T-helper 17 cell (primary cell): ENCODE measurements at regions not wholly inside any gene's neighbourhood (a gene's known extent, or its start where the extent isn't known, plus 50 kb on each side); places are given as distances from the start of the nearest gene placed in this dataset.
"Not testable (repeated sequence)": the region's sequence is repeated elsewhere in the genome, so short reads cannot be mapped to it uniquely, and the experiment has no call there.

ENCODE experiments used
- ATAC-seq: fragments of 150-1000 bp; cut with Tn5 transposase; 2 replicates; pipeline ENCODE4 v1.10.0; 2021; ENCODE audit warnings: mild to moderate bottlenecking, moderate library complexity
- DNase-seq, 3 donors: peaks; one replicate each; pipeline versions ENCODE4 v3.0.0 to v3.0.0-alpha.2; 2020 to 2021
- H3K9me3 ChIP-seq: one replicate; pipeline ENCODE4 v1.7.0; 2013; ENCODE audit warnings: low read length, mild to moderate bottlenecking; ENCODE audit not compliant: control insufficient read depth, poor library complexity, severe bottlenecking
- H3K27ac Mint-ChIP-seq: one replicate; pipeline ENCODE4 v1.8.0; 2022; ENCODE audit warnings: mild to moderate bottlenecking, moderate library complexity, mixed read lengths
- H3K27me3 Mint-ChIP-seq: one replicate; pipeline ENCODE4 v1.8.0; 2022; ENCODE audit warnings: mixed read lengths
- H3K36me3 Mint-ChIP-seq: one replicate; pipeline ENCODE4 v1.8.0; 2022; ENCODE audit warnings: low read depth, mixed read lengths
- H3K4me1 Mint-ChIP-seq: one replicate; pipeline ENCODE4 v1.8.0; 2022; ENCODE audit warnings: mild to moderate bottlenecking, mixed read lengths
- H3K4me3 Mint-ChIP-seq: one replicate; pipeline ENCODE4 v1.8.0; 2022; ENCODE audit warnings: mild to moderate bottlenecking, moderate library complexity, mixed read lengths

GRCh38 chr4:137425281-137425680 lies 107.0 kb downstream of the PCDH18 start:
- no peak overlapping the region for H3K27ac Mint-ChIP-seq
- no peak for DNase-seq
- H3K4me3 Mint-ChIP-seq, result no peak overlapping the region
- no peaks in the 10 kb centered on the region for H3K36me3 Mint-ChIP-seq
- no peaks in the 10 kb centered on the region for H3K27me3 Mint-ChIP-seq
- H3K4me1 Mint-ChIP-seq, result no peaks in the 10 kb centered on the region
- no peaks in the 10 kb centered on the region for H3K9me3 ChIP-seq
- no peak for ATAC-seq

- ATAC-seq (no peak), DNase-seq (no peak)
- no peak overlapping the region for H3K27ac Mint-ChIP-seq
- no peaks in the 10 kb centered on the region for H3K9me3 ChIP-seq
- H3K27me3 Mint-ChIP-seq, result no peaks in the 10 kb centered on the region
- no peaks in the 10 kb centered on the region for H3K36me3 Mint-ChIP-seq
- no peaks in the 10 kb centered on the region for H3K4me1 Mint-ChIP-seq
- no peak overlapping the region for H3K4me3 Mint-ChIP-seq
Measured at GRCh38 chr4:137422666-137423065, 109.6 kb downstream of the PCDH18 start.

- Mint-ChIP-seq H3K4me3 (no peak overlapping the region), H3K4me1 (no peaks in the 10 kb centered on the region), H3K27me3 (no peaks in the 10 kb centered on the region), H3K36me3 (no peaks in the 10 kb centered on the region), H3K27ac (no peak overlapping the region)
- ATAC-seq (no peak), DNase-seq (no peak)
- no peaks in the 10 kb centered on the region for H3K9me3 ChIP-seq
Measured at GRCh38 chr4:137421796-137422195, 110.5 kb downstream of the PCDH18 start.

GRCh38 chr4:137420901-137421396 lies 111.3 kb downstream of the PCDH18 start:
- no peaks in the 10 kb centered on the region for H3K36me3 Mint-ChIP-seq
- DNase-seq, result no peak
- H3K9me3 ChIP-seq, result no peaks in the 10 kb centered on the region

GRCh38 chr4:137417676-137418075 lies 114.6 kb downstream of the PCDH18 start:
- no peaks in the 10 kb centered on the region for H3K9me3 ChIP-seq
- ATAC-seq (no peak), DNase-seq (no peak)
- H3K27me3 Mint-ChIP-seq, result no peaks in the 10 kb centered on the region
- H3K36me3 Mint-ChIP-seq, result no peaks in the 10 kb centered on the region
- no peaks in the 10 kb centered on the region for H3K4me1 Mint-ChIP-seq
- no peak overlapping the region for H3K4me3 Mint-ChIP-seq
- no peak overlapping the region for H3K27ac Mint-ChIP-seq

More at GRCh38 chr4:137420901-137421396, 111.3 kb downstream of the PCDH18 start:
- no peaks in the 10 kb centered on the region for H3K27me3 Mint-ChIP-seq
- no peak overlapping the region for H3K27ac Mint-ChIP-seq
- H3K4me3 Mint-ChIP-seq, result no peak overlapping the region
- H3K4me1 Mint-ChIP-seq, result no peaks in the 10 kb centered on the region
- no peak for ATAC-seq

- H3K27me3 Mint-ChIP-seq, result no peaks in the 10 kb centered on the region
- no peaks in the 10 kb centered on the region for H3K4me1 Mint-ChIP-seq
- DNase-seq, result no peak
- H3K9me3 ChIP-seq, result no peaks in the 10 kb centered on the region
- ATAC-seq, result no peak
- H3K4me3 Mint-ChIP-seq, result no peak overlapping the region
- no peak overlapping the region for H3K27ac Mint-ChIP-seq
- H3K36me3 Mint-ChIP-seq, result no peaks in the 10 kb centered on the region
Measured at GRCh38 chr4:137414802-137415201, 117.5 kb downstream of the PCDH18 start.

- ATAC-seq, result no peak
- DNase-seq, result no peak
- no peaks in the 10 kb centered on the region for H3K36me3 Mint-ChIP-seq
- H3K4me3 Mint-ChIP-seq, result no peak overlapping the region
- no peaks in the 10 kb centered on the region for H3K4me1 Mint-ChIP-seq
- no peak overlapping the region for H3K27ac Mint-ChIP-seq
- no peaks in the 10 kb centered on the region for H3K27me3 Mint-ChIP-seq
- no peaks in the 10 kb centered on the region for H3K9me3 ChIP-seq
Measured at GRCh38 chr4:137408527-137409177, 123.6 kb downstream of the PCDH18 start.

- not testable (repeated sequence) for H3K9me3 ChIP-seq, H3K4me1 Mint-ChIP-seq, DNase-seq, H3K27me3 Mint-ChIP-seq, ATAC-seq, H3K4me3 Mint-ChIP-seq, H3K27ac Mint-ChIP-seq, H3K36me3 Mint-ChIP-seq
Measured at GRCh38 chr4:137405833-137406232, 126.5 kb downstream of the PCDH18 start.

GRCh38 chr4:137394018-137394417 lies 138.3 kb downstream of the PCDH18 start:
- Mint-ChIP-seq H3K36me3 (no peaks in the 10 kb centered on the region), H3K4me3 (no peak overlapping the region), H3K27ac (no peak overlapping the region), H3K4me1 (no peaks in the 10 kb centered on the region), H3K27me3 (no peaks in the 10 kb centered on the region)
- H3K9me3 ChIP-seq, result no peaks in the 10 kb centered on the region
- DNase-seq (no peak), ATAC-seq (no peak)

- no peaks in the 10 kb centered on the region for H3K4me1 Mint-ChIP-seq
- peaks cover under 1% of the 10 kb centered on the region for H3K9me3 ChIP-seq
- H3K36me3 Mint-ChIP-seq, result no peaks in the 10 kb centered on the region
- no peak for DNase-seq
- no peak overlapping the region for H3K27ac Mint-ChIP-seq
- H3K4me3 Mint-ChIP-seq, result no peak overlapping the region
- no peaks in the 10 kb centered on the region for H3K27me3 Mint-ChIP-seq
- no peak for ATAC-seq
Measured at GRCh38 chr4:137393044-137393443, 139.2 kb downstream of the PCDH18 start.

GRCh38 chr4:137390707-137391106 lies 141.6 kb downstream of the PCDH18 start:
- H3K36me3 Mint-ChIP-seq, result no peaks in the 10 kb centered on the region
- H3K4me1 Mint-ChIP-seq, result no peaks in the 10 kb centered on the region
- ATAC-seq, result no peak
- no peaks in the 10 kb centered on the region for H3K27me3 Mint-ChIP-seq
- H3K4me3 Mint-ChIP-seq, result no peak overlapping the region
- H3K9me3 ChIP-seq, result peaks cover 3% of the 10 kb centered on the region
- DNase-seq, result no peak
- H3K27ac Mint-ChIP-seq, result no peak overlapping the region

- peaks cover 5% of the 10 kb centered on the region for H3K9me3 ChIP-seq
- Mint-ChIP-seq H3K4me3 (no peak overlapping the region), H3K27ac (no peak overlapping the region), H3K4me1 (no peaks in the 10 kb centered on the region), H3K27me3 (no peaks in the 10 kb centered on the region), H3K36me3 (no peaks in the 10 kb centered on the region)
- no peak for ATAC-seq
- no peak for DNase-seq
Measured at GRCh38 chr4:137389911-137390520, 142.3 kb downstream of the PCDH18 start.

GRCh38 chr4:137387924-137388323 lies 144.4 kb downstream of the PCDH18 start:
- no peak overlapping the region for H3K27ac Mint-ChIP-seq
- H3K36me3 Mint-ChIP-seq, result no peaks in the 10 kb centered on the region
- ATAC-seq, result no peak
- H3K9me3 ChIP-seq, result peaks cover 5% of the 10 kb centered on the region
- H3K27me3 Mint-ChIP-seq, result no peaks in the 10 kb centered on the region
- H3K4me3 Mint-ChIP-seq, result no peak overlapping the region
- no peaks in the 10 kb centered on the region for H3K4me1 Mint-ChIP-seq
- DNase-seq, result no peak

- Mint-ChIP-seq H3K4me1 (no peaks in the 10 kb centered on the region), H3K27me3 (no peaks in the 10 kb centered on the region), H3K4me3 (no peak overlapping the region), H3K36me3 (no peaks in the 10 kb centered on the region), H3K27ac (no peak overlapping the region)
- DNase-seq (no peak), ATAC-seq (no peak)
- H3K9me3 ChIP-seq, result peaks cover 5% of the 10 kb centered on the region
Measured at GRCh38 chr4:137384476-137384875, 147.8 kb downstream of the PCDH18 start.
